DND-41 (cell line): ENCODE measurements at regions not wholly inside any gene's neighbourhood (a gene's known extent, or its start where the extent isn't known, plus 50 kb on each side); places are given as distances from the start of the nearest gene placed in this dataset.

Experiments
- ATAC-seq: fragments of 200-7000 bp; cut with Tn5 transposase; 3 replicates; pipeline ENCODE4 v1.9.1; 2021; ENCODE audit warnings: low read depth; ENCODE audit not compliant: insufficient read depth
- DNase-seq: peaks from one replicate; pipeline ENCODE4 v3.0.0-alpha.2; 2020
- H2AFZ ChIP-seq: 2 replicates; pipeline ENCODE4 v1.6.0; 2012; ENCODE audit warnings: low read depth, low read length
- H3K27ac ChIP-seq: 2 replicates; pipeline ENCODE4 v1.5.1; 2012; ENCODE audit warnings: low read length, inconsistent platforms
- H3K27me3 ChIP-seq: fragments of 200-600 bp; sonication (generic); 2 replicates; pipeline ENCODE4 v1.6.0; 2012; ENCODE audit warnings: low read length, mild to moderate bottlenecking, inconsistent platforms; ENCODE audit not compliant: insufficient read depth, poor library complexity
- H3K36me3 ChIP-seq: 2 replicates; pipeline ENCODE4 v1.5.1; 2012; ENCODE audit warnings: low read length, inconsistent platforms; ENCODE audit not compliant: insufficient read depth
- H3K4me1 ChIP-seq: 2 replicates; pipeline ENCODE4 v1.5.1; 2012; ENCODE audit warnings: mild to moderate bottlenecking, low read length; ENCODE audit not compliant: insufficient read depth
- H3K4me2 ChIP-seq: 2 replicates; pipeline ENCODE4 v1.6.0; 2012; ENCODE audit warnings: mild to moderate bottlenecking, moderate library complexity, low read length, inconsistent platforms; ENCODE audit not compliant: insufficient read depth
- H3K4me3 ChIP-seq, 2 experiments: fragments of 200-600 bp in 1 of 2; shearing (Covaris generic) in 1 of 2; 2 replicates each; pipeline ENCODE4 v1.5.1; 2012 to 2016; ENCODE audit warnings: inconsistent platforms in 2 of 2, low read length in 2 of 2, mild to moderate bottlenecking in 2 of 2, low read depth in 1 of 2, moderate library complexity in 1 of 2
- H3K79me2 ChIP-seq: 2 replicates; pipeline ENCODE4 v1.6.0; 2012; ENCODE audit warnings: low read length, inconsistent platforms; ENCODE audit not compliant: insufficient read depth
- H3K9ac ChIP-seq: 2 replicates; pipeline ENCODE4 v1.6.0; 2012; ENCODE audit warnings: low read depth, mild to moderate bottlenecking, inconsistent platforms, low read length, moderate library complexity
- H3K9me3 ChIP-seq: 2 replicates; pipeline ENCODE4 v1.5.1; 2012; ENCODE audit warnings: low read length, moderate library complexity, mild to moderate bottlenecking, inconsistent platforms; ENCODE audit not compliant: insufficient read depth, severe bottlenecking
- H4K20me1 ChIP-seq: 2 replicates; pipeline ENCODE4 v1.6.0; 2012; ENCODE audit warnings: low read length; ENCODE audit not compliant: insufficient read depth
- EZH2 ChIP-seq: IDR thresholded peaks from 3 replicates; pipeline ENCODE4 v1.6.1; 2012; ENCODE audit warnings: borderline replicate concordance, low read depth, mild to moderate bottlenecking, moderate library complexity, low read length, inconsistent platforms; ENCODE audit not compliant: severe bottlenecking
- TF ChIP-seq, protein P1 (sequence below): IDR thresholded peaks from 2 replicates; pipeline ENCODE4 v1.5.1; 2012; ENCODE audit warnings: borderline replicate concordance, low read length, moderate library complexity, mild to moderate bottlenecking; ENCODE audit not compliant: poor library complexity, severe bottlenecking; ENCODE audit errors: extremely low read depth

DNA sequence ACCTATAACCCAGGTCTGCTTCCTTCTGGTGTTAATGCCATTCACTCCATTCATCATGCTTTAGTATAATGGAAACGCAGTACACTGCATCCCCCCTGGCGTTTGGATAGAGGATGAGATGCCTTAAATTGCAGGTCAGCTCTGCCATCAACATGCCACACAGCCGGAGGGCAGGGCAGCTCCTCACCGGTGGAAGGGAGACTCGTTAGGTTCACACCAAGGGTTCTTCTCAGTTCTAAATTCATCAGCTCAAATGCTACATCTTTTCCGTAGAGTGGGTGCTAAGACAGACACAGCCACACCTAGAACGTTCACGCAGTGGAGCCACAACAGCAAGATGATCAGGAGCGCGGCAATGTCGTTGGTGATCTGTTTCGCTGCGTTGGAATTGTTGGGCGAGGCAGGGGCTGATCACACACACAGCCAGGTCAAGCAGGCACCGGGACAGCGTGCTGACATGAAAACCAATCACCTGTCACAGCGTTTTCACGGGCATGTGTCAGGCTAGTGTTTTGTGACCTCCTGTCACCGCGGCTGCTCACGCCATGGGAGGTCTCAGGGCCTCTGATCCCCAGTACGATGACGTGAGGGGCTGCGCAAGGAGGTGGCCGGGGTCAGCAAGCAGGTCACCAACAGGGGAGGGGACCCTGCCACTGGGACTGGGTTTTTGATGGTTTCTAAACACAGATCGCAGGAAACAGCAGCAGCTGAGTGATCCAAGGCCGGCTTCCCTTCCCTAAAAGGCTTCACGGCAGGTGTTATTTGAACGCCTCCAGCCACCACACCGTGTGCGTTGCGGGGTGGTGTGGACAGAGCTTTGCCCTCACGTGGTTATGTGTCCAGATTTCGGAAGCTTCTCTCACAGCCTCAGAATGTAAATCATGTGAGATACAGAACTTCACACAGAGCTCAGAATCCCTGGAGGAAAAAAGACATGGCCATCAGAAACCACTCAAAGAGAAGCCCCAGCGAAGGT is 94.3 kb upstream of the IRS2 start:
- no peaks in the 10 kb centered on the region for H3K36me3 ChIP-seq
- H2AFZ ChIP-seq, result no peak overlapping the region
- H4K20me1 ChIP-seq, result no peaks in the 10 kb centered on the region
- no peaks in the 10 kb centered on the region for H3K79me2 ChIP-seq
- H3K4me1 ChIP-seq, result peaks cover 14% of the 10 kb centered on the region
- TF ChIP-seq, protein P1, sequence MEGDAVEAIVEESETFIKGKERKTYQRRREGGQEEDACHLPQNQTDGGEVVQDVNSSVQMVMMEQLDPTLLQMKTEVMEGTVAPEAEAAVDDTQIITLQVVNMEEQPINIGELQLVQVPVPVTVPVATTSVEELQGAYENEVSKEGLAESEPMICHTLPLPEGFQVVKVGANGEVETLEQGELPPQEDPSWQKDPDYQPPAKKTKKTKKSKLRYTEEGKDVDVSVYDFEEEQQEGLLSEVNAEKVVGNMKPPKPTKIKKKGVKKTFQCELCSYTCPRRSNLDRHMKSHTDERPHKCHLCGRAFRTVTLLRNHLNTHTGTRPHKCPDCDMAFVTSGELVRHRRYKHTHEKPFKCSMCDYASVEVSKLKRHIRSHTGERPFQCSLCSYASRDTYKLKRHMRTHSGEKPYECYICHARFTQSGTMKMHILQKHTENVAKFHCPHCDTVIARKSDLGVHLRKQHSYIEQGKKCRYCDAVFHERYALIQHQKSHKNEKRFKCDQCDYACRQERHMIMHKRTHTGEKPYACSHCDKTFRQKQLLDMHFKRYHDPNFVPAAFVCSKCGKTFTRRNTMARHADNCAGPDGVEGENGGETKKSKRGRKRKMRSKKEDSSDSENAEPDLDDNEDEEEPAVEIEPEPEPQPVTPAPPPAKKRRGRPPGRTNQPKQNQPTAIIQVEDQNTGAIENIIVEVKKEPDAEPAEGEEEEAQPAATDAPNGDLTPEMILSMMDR, result no peak
- TF ChIP-seq EZH2, result no peak
- no peak overlapping the region for H3K27ac ChIP-seq
- no peaks in the 10 kb centered on the region for H3K9me3 ChIP-seq
- H3K4me2 ChIP-seq, result no peak overlapping the region
- H3K9ac ChIP-seq, result no peak overlapping the region
- ATAC-seq (no peak), DNase-seq (no peak)
- no peaks in the 10 kb centered on the region for H3K27me3 ChIP-seq
- H3K4me3 ChIP-seq, result no peak overlapping the region

DNA sequence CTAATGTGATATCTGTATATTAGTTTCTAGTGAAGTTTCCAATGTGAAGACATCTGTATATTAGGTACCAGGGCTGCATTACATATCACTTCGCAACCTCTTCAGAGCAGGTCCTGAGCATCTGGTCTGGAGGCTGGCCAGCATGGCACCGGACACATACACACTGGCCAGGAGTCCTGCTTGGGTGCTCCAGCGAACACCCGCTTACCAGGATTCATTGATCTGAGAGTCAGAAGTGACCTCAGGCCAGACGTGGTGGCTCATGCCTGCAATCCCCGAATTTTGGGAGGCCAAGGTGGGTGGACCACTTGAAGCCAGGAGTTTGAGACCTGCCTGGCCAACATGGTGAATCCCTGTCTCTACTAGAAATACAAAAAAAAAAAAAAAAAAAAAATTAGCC is 93.0 kb upstream of the IRS2 start:
- ATAC-seq (no peak), DNase-seq (no peak)
- no peak for TF ChIP-seq EZH2
- TF ChIP-seq, protein P1, result no peak
- H4K20me1 ChIP-seq, result no peaks in the 10 kb centered on the region
- no peak overlapping the region for H3K27ac ChIP-seq
- H3K79me2 ChIP-seq, result no peaks in the 10 kb centered on the region
- H3K4me2 ChIP-seq, result no peak overlapping the region
- no peaks in the 10 kb centered on the region for H3K9me3 ChIP-seq
- no peaks in the 10 kb centered on the region for H3K27me3 ChIP-seq
- H3K4me1 ChIP-seq, result peaks cover 23% of the 10 kb centered on the region
- no peaks in the 10 kb centered on the region for H3K36me3 ChIP-seq
- H3K4me3 ChIP-seq, result no peak overlapping the region
- H3K9ac ChIP-seq, result no peak overlapping the region
- no peak overlapping the region for H2AFZ ChIP-seq

DNA sequence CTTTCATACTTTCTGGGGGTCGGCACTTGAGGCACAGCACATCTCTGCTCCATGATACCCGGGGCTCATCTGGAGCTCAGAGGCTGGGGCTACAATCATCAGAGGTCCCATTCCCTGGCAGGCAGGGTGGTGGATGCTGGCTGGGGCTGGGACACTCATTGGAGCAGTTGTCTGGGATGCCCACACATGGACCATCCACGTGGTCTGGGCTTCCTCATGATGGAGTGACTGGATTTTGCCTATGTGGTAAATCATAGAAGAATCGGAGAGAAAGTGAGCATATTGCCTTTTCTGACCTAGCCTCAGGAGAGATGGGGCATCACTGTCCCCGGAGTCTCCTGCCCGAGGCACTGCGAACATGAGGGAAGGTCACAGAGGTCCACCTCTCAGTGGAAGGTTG is 91.4 kb upstream of the IRS2 start:
- H3K36me3 ChIP-seq, result no peaks in the 10 kb centered on the region
- H3K4me3 ChIP-seq, result no peak overlapping the region
- no peak overlapping the region for H3K9ac ChIP-seq
- no peak overlapping the region for H3K27ac ChIP-seq
- H4K20me1 ChIP-seq, result no peaks in the 10 kb centered on the region
- H2AFZ ChIP-seq, result no peak overlapping the region
- DNase-seq (no peak), ATAC-seq (no peak)
- no peaks in the 10 kb centered on the region for H3K9me3 ChIP-seq
- no peak overlapping the region for H3K4me2 ChIP-seq
- no peaks in the 10 kb centered on the region for H3K79me2 ChIP-seq
- no peak for TF ChIP-seq EZH2
- TF ChIP-seq, protein P1, result no peak
- H3K4me1 ChIP-seq, result peaks cover 36% of the 10 kb centered on the region
- no peaks in the 10 kb centered on the region for H3K27me3 ChIP-seq

DNA sequence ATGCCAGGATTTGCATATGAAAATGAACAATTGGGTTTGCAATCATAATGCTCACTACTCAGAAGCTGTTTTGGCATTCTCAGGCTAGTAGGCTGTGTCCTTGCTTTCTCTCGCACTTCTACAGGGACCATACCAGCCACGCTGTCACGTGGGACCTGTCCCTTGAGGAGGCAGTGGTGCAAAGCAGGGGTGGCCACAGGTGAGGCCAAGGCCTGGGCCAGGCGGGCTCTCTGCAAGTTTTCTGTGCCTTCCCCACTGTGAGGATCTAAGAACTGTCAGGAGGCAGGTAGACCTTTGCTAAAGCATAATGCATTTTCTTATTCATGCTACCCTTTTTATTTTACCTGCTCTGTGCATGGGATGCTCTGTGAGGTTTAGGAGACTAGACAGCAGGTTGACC is 89.4 kb upstream of the IRS2 start:
- TF ChIP-seq EZH2, result no peak
- ATAC-seq, result no peak
- Histone ChIP-seq H3K4me1 (peaks cover 37% of the 10 kb centered on the region), H4K20me1 (no peaks in the 10 kb centered on the region), H3K36me3 (no peaks in the 10 kb centered on the region), H3K27me3 (no peaks in the 10 kb centered on the region), H3K27ac (peak overlapping the region; percentile 55), H3K4me3 (no peak overlapping the region), H3K4me2 (no peak overlapping the region), H3K9ac (no peak overlapping the region), H2AFZ (no peak overlapping the region), H3K79me2 (no peaks in the 10 kb centered on the region), H3K9me3 (no peaks in the 10 kb centered on the region)
- DNase-seq, result no peak
